Glutamatergic neuron (in vitro differentiated cells): ENCODE measurements at regions not wholly inside any gene's neighbourhood (a gene's known extent, or its start where the extent isn't known, plus 50 kb on each side); places are given as distances from the start of the nearest gene placed in this dataset.

Source experiments
- DNase-seq: peaks from one replicate; pipeline ENCODE4 v3.0.0; 2022
- H3K27ac Mint-ChIP-seq: one replicate; pipeline ENCODE4 v1.8.0; 2020; ENCODE audit warnings: mild to moderate bottlenecking, mixed read lengths, inconsistent platforms; ENCODE audit not compliant: unreplicated experiment
- H3K27me3 Mint-ChIP-seq: one replicate; pipeline ENCODE4 v1.8.0; 2020; ENCODE audit warnings: mild to moderate bottlenecking, moderate library complexity, mixed read lengths, inconsistent platforms; ENCODE audit not compliant: unreplicated experiment
- H3K36me3 Mint-ChIP-seq: one replicate; pipeline ENCODE4 v1.8.0; 2020; ENCODE audit warnings: mild to moderate bottlenecking, mixed read lengths, inconsistent platforms; ENCODE audit not compliant: unreplicated experiment
- H3K4me1 Mint-ChIP-seq: one replicate; pipeline ENCODE4 v1.8.0; 2020; ENCODE audit warnings: mild to moderate bottlenecking, low read depth, mixed read lengths, inconsistent platforms; ENCODE audit not compliant: unreplicated experiment
- H3K4me3 Mint-ChIP-seq: one replicate; pipeline ENCODE4 v1.8.0; 2020; ENCODE audit warnings: mild to moderate bottlenecking, mixed read lengths, inconsistent platforms; ENCODE audit not compliant: unreplicated experiment
- H3K9me3 Mint-ChIP-seq: one replicate; pipeline ENCODE4 v1.8.0; 2020; ENCODE audit warnings: mild to moderate bottlenecking, moderate library complexity, mixed read lengths, inconsistent platforms; ENCODE audit not compliant: unreplicated experiment
- CTCF ChIP-seq: fragments of 200-600 bp; sonication (generic); IDR thresholded peaks from one replicate; pipeline ENCODE4 v1.5.0; 2021; ENCODE audit not compliant: partially characterized antibody, unreplicated experiment

- no peak overlapping the region for H3K4me3 Mint-ChIP-seq
- H3K4me1 Mint-ChIP-seq: no peaks in the 10 kb centered on the region
Observed at GRCh38 chr4:64497491-64497890, 88.2 kb upstream of the TECRL start.

GRCh38 chr4:64495946-64496345 lies 86.7 kb upstream of the TECRL start:
- no peak overlapping the region for H3K27ac Mint-ChIP-seq
- no peak for TF ChIP-seq CTCF
- H3K9me3 Mint-ChIP-seq: no peaks in the 10 kb centered on the region
- H3K36me3 Mint-ChIP-seq: no peaks in the 10 kb centered on the region
- H3K4me3 Mint-ChIP-seq: no peak overlapping the region
- H3K27me3 Mint-ChIP-seq: no peaks in the 10 kb centered on the region
- H3K4me1 Mint-ChIP-seq: no peaks in the 10 kb centered on the region
- DNase-seq: no peak

More at GRCh38 chr4:64497491-64497890, 88.2 kb upstream of the TECRL start:
- DNase-seq: no peak
- TF ChIP-seq CTCF: no peak
- H3K36me3 Mint-ChIP-seq: no peaks in the 10 kb centered on the region
- H3K27ac Mint-ChIP-seq: no peak overlapping the region
- no peaks in the 10 kb centered on the region for H3K9me3 Mint-ChIP-seq
- no peaks in the 10 kb centered on the region for H3K27me3 Mint-ChIP-seq

DNA sequence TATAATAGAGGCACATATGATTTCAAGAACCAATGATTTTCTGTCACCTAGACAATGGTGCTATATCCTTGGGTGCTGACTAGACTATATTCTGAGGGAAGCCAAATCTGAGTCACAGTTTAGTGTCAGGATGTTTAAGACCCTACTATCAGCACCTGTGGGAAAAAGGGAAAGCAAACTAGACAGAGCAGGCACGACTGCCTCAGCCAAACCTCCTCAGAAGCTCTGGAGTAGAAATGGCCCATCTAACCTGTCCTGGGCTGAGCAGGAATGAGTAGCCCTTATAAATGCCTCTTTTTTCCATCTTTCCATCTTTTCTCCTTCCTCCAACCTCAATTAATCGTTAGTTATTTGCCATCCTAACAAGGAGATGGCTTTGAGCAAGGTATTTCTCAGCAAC lies 80.4 kb upstream of the TECRL start:
- no peak for DNase-seq
- H3K4me3 Mint-ChIP-seq: no peak overlapping the region
- H3K9me3 Mint-ChIP-seq: no peaks in the 10 kb centered on the region
- H3K27me3 Mint-ChIP-seq: no peaks in the 10 kb centered on the region
- TF ChIP-seq CTCF: no peak
- H3K27ac Mint-ChIP-seq: no peak overlapping the region
- no peaks in the 10 kb centered on the region for H3K36me3 Mint-ChIP-seq
- peaks cover 3% of the 10 kb centered on the region for H3K4me1 Mint-ChIP-seq

DNA sequence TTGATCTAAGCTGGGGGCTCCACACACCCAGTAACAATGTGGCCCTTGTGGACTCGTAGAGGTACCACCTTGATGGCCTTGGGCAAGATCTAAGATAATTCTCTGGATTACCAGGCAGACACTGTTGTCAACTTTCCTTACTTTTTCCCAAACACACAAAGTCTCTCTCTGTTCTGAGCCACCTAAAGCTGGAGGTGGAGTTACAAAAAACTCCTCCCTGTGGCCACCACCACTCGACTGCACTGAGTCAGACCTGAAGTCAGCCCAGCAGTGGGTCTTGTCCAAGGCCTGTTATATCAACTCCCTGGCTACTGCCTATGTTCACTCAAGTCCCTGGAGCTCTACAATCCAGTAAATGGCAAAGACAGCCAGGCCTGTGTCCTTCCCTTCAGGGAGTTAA lies 70.1 kb upstream of the TECRL start:
- TF ChIP-seq CTCF: no peak
- no peak overlapping the region for H3K27ac Mint-ChIP-seq
- no peaks in the 10 kb centered on the region for H3K36me3 Mint-ChIP-seq
- H3K4me1 Mint-ChIP-seq: no peaks in the 10 kb centered on the region
- H3K27me3 Mint-ChIP-seq: no peaks in the 10 kb centered on the region
- no peak for DNase-seq
- H3K9me3 Mint-ChIP-seq: no peaks in the 10 kb centered on the region
- H3K4me3 Mint-ChIP-seq: no peak overlapping the region

GRCh38 chr4:64477127-64477526 lies 67.9 kb upstream of the TECRL start:
- Mint-ChIP-seq H3K4me1 (no peaks in the 10 kb centered on the region), H3K27ac (no peak overlapping the region), H3K4me3 (no peak overlapping the region), H3K27me3 (no peaks in the 10 kb centered on the region), H3K9me3 (no peaks in the 10 kb centered on the region), H3K36me3 (no peaks in the 10 kb centered on the region)
- no peak for TF ChIP-seq CTCF
- no peak for DNase-seq
